GM18502 (cell line): ENCODE measurements at regions not wholly inside any gene's neighbourhood (a gene's known extent, or its start where the extent isn't known, plus 50 kb on each side); places are given as distances from the start of the nearest gene placed in this dataset.
"Not testable (repeated sequence)": the region's sequence is repeated elsewhere in the genome, so short reads cannot be mapped to it uniquely, and the experiment has no call there.

Source experiments
- ATAC-seq: cut with Tn5 transposase; IDR thresholded peaks from one replicate; pipeline ENCODE4 v1.9.1; 2021; ENCODE audit warnings: mild to moderate bottlenecking; ENCODE audit not compliant: unreplicated experiment, poor library complexity

DNA sequence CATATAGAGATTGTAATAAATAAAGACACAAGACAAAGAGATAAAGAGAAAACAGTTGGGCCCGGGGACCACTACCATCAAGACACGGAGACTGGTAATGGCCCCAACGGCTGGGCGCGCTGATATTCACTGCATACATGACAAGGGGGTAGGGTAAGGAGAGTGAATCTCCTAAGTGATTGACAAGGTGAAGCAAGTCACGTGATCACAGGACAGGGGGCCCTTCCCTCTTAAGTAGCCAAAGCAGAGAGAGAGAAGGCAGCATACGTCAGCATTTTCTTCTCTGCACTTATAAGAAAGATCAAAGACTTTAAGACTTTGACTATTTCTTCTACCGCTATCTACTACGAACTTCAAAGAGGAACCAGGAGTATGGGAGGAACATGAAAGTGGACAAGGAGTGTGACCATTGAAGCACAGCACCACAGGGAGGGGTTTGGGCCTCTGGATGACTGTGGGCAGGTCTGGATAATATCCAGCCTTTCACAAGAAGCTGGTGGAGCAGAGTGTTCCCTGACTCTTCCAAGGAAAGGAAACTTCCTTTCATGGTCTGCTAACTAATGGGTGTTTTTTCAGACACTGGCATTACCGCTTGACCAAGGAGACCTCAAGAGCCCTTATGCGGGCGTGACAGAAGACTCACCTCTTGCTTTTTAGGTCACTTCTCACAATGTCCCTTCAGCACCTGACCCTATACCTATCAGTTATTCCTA, 75.6 kb downstream of the MRPL39 start:
- not testable (repeated sequence) for ATAC-seq

DNA sequence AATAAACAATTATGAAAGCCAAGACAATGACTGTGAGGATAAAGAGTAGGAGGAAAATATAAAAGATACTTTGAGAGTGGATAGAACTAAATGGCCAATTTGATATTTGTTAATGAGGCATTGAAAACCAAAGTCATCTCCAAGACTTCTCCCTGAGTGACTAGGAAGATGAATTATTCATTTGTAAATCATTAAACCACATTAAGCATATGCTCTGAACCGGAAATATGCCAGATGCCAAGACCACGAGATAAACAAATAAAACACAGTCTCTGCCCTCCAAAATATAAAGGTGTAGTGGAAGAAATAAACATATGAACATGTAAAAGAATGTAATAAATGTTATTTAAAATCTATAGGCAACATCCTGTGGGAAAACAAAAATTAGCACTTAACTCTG, 78.8 kb downstream of the MRPL39 start:
- no peak for ATAC-seq

DNA sequence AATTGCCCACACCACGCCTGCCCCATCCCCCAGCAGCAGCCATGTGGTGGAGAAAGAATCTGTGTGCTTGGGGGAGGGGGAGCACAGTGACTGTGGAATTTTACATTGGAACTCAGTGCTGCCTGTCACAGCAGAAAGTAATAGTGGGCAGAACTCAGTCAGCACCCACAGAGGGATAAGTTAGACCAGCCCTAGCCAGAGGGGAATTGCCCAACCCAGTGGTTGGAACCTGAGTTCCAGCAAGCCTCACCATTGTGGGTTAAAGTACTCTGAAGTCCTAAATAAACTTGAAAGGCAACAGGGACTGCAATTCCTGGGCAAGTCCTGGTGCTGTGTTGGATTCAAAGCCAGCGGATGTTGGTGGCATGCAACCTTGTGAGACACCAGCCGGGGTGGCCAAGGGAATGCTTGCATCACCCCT, 88.8 kb downstream of the MRPL39 start:
- no peak for ATAC-seq

DNA sequence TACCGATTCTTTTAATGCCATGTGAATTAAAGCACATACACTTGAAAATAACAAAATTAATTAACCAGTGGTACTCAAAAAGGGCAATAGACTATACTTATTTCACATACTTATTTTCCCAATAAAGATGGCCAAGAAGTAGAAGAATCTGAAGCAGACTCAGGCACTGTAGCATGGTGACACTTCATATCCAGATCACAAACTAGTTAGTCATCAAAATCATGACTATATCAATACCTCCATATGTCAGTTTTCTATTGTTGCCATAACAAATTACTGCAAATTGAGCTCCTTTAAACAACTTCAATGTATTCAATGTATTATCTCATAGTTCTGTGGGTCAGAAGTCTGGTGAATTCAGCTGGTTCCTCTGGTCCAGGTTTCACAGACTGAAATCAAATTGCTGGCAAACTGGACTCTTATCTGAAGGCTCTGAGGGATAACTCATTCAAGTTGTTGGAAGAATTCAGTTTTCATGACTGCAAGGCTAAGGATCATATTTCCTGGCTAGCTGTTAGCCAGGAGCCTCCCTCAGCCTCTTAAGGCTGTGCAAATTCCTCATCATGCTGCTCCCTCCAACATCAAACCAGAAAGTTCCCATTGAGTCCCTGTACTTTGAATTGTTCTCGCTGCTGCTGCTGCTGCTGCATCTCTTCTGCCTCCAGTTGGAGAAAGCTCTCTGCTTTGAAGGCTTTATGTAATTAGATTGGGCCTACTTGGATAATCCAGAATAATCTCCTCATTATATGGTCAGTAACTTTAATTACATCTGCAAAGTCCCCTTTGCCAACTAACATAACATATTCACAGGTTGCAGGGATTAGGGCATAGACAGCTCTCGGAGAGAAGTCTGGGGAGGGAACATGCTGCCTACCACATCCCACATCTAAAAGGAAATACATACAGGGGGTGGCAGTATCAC, 91.5 kb downstream of the MRPL39 start:
- ATAC-seq: no peak

DNA sequence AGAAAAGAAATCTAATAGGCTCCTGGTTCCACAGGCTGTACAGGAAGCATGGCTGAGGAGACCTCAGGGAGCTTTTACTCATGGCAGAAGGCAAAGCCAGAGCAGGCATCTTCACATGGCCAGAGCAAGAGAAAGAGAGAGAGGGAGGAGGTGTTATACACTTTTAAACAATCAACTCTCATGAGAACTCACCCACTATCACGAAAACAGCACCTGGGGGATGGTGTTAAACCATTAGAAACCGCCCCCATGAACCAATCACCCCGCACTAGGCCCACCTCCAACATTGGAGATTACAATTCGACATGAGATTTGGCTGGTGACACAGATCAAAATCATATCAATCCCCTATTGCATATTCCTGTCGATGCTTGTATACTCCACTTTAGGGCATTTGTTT, 93.5 kb downstream of the MRPL39 start:
- no peak for ATAC-seq

DNA sequence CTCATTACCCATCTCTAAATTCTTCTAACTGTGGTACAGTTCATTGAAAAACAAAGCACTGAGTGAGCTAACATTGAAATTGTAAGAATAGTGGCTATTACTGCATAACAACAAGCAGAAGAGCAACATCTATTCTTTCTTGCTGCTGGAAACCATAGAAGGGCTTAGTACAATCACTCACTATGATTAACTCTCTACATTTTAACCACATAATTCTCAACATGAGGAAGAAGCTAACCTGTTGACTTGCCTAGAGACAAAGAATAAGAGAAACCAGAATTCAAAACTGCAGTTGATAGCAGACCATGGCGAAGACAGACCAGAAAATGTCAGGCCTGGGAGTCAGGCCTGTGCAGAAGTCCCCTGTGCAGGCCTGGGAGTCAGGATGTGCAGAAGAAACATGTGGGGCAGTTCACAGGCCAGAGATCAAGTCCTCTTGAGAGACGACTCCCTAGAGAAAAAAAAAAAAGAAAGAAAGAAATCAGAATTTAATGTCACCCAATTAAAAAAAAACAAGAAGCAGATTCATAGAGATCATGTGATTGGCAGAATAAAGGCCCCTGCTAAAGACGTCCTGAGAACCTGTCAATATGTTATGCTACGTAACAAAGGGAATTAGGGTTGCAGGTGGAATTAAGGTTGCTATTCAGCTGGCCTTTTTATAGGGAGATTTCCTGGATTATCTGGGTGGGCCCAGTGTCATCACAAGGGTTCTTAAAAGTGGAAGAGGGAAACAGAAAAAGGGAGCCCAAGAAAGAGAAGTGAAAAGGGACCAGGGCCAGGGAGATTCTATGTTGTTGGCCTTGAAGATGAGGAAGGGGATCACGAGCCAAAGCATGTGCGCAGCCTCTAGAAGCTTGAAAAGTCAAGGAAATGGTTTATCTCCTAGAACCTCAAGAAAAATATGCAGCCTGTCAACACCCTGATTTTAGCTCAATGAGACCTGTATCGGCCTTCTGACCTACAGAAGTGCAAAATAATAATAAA, 94.9 kb downstream of the MRPL39 start:
- ATAC-seq: no peak

DNA sequence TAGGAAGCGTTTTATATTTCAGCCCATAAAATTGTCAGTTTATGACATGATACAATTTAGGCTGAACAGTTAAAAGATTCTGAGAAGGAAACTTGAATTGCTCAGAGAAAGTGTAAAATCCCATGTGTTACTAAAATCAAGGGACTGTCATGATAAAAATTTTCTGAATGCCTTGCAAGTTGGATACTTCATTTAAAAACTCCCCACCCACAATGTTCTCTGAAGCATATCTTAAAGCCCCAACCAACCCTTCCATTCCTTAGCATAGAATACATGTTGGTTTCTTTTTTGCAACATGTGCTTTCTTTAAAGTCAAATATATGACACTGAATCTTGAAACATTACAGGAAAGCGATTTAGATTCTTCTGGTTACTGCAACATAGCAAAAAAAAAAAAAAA, 97.4 kb downstream of the MRPL39 start:
- peak; percentile 56 for ATAC-seq

DNA sequence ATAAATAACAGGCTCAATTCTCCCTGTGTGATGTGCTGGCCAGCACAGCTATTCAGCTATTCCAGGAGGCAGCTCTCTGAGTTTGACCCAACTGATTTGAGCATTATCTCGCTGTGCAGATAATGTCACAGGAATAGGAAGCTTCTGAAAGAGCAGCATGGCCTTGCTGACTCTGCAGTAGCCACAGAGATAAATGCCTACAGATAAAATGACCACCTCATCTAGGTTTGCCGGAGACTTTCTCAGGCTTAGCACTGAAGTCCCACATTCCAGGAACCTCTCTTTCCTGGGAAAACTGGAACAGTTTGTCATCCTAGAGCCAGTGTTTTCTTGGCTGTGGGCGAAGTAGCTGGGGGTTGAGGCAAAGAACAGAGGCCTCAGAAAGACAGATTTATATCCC, 98.9 kb downstream of the MRPL39 start:
- ATAC-seq: no peak

DNA sequence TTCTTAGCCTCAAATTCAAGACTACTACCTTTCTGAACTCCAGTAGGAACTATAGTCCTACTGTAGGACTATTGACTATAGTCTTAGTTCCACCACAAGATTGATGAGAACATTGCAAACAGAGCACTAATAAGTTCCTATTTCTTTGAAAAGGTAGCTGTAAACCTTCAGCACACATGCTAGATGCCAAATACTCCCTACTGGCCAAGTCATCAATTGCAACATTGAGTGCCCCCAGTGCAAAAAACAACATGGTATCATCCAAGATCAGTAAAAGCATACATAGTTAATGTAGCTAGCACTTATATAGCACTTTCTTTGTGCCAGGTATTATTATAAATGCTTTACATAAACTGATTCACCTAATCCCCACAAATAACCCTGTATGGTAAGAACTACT, 99.8 kb downstream of the MRPL39 start:
- ATAC-seq: peak; percentile 44

DNA sequence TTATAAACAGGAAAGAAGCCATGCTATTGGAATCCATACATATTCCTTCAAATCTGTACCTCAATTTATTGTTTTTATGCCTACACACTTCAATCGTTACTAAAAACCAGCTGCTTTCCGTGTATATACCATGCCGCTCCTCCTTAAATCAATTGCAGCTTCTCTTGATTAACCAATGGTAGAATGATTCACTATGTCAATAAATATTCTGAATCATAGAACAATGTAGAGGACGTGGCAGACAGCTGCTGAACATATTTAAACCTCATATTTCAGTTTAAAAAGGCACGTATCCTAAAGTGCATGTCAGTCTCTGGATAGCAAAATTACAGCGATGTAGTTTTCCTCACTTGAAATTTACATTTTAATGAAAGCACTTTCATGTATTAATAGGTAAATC, 100.4 kb downstream of the MRPL39 start:
- ATAC-seq: no peak

DNA sequence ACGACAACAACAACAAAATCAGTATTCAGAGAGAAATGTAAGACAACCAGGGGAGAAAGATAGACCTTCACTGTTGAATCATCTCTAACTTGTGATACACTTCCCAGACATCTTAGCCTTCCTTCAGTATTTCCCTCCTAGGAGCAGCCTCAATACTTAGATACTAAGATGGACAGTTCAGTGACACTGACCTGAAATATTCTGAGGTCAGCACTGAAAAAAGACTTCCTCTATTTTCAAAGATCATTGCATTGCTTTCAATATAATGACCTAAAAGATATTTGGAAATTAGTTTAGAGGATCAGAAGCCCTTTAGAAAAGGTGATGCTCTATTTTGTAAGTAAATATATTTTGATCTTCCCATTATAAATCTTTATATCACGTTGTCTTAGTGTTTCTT, 101.0 kb downstream of the MRPL39 start:
- ATAC-seq: no peak

DNA sequence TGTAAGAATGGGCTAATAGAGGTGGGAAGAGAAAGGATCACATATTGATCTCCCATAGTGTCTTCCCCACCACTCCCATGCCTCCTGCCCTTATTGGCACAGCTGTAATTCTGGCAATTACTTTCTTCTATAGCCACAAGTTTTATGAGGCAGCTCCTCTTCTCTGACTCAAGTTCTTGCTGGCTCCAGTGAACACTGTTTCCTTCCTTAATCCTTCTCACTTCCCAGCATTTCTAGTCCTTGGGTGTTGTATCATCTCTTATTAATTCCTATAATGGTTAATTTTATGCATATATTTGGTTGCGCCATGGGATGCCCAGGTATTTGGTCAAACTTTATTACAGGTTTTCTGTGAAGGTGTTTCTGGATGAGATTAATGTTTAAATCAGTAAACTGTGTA, 103.3 kb downstream of the MRPL39 start:
- no peak for ATAC-seq

DNA sequence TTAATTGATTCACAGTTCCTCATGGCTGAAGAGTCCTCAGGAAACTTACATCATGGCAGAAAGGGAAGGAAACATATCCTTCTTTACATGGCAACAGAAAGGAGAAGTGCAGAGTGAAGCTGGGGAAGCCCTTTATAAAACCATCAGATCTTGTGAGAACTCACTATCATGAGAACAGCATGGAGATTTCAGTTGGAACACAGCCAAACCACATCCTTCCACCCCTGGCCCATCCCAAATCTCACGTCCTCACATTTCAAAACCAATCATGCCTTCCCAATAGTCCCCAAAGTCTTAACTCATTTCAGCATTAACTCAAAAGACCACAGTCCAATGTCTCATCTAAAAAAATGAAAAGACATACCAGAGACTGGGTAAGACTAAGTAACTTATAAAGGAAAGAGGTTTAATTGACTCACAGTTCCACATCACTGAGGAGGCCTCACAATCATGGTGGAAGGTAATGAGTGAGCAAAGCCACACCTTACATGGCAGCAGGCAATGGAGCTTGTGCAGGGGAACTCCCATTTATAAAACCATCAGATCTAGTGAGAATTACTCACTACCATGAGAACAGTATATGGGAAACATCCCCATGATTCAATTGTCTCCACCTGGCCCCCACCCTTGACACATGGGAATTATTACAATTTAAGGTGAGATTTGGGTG, 105.2 kb downstream of the MRPL39 start:
- peak; percentile 63 for ATAC-seq

DNA sequence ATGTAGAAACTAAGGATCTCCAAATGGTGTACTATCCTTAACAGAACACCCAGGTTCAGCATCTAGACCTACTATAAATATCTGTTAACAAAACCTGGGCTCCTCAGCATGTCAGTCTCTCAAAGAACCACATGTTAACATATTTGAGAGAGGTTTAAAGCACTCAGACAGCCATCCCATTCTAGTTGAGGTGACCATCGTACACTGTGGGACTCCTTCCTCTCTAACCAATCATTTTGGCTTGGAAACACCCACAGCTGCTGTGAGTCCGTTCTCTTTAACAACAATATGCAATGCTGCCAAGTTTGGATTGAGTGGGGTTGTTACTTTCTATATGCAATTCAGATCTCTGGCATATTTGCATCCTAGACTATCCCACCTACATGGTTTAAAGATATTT, 105.8 kb downstream of the MRPL39 start:
- ATAC-seq: peak; percentile 15

DNA sequence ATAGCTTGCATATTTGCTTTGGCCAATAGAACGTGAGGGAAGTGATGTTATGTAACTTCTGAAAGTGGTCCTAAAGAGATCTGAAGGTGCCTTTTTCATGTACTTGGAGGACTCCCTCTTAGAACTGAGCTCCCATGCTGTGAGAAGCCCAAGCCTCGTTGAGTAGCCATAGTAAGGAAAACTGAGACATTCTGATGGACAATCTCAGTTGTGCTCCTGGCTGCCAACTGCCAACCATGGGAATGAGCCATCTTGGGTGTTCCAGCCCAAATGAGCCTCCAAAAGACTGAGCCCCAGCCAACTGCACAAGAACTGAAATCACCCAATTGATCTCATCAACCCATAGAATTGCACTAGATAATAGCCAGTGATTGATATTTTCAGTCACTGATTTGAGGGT, 106.7 kb downstream of the MRPL39 start:
- ATAC-seq: no peak

DNA sequence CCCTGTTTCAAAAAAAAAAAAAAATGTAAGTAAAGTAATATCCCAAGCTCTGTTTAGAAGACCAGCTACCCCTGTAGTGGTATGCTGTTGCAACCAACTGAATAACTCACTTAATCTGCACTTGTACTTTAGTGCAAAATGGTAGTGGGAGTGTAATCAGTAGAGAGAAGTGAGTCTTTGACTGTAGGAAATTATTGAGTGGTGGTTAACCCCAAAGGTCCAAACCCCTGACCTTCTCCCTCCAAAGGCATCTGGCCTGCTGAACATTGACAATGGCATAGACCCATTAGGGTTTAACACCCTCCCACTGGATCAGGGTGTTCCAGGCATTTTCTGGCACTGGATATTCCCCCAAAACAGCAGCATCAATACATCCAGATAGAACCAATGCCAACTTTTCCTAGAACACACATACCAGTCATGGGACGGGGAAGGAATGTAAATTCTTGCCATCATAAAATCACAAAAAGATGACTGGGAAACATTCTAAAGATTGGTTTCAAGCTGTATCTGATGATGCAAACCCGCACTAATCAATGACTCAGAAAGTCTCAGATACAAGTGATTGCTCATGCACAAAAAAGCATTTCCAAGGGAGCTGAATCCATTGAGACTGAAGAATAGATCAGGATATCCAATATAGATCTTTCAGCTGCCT, 110.3 kb downstream of the MRPL39 start:
- ATAC-seq: no peak

DNA sequence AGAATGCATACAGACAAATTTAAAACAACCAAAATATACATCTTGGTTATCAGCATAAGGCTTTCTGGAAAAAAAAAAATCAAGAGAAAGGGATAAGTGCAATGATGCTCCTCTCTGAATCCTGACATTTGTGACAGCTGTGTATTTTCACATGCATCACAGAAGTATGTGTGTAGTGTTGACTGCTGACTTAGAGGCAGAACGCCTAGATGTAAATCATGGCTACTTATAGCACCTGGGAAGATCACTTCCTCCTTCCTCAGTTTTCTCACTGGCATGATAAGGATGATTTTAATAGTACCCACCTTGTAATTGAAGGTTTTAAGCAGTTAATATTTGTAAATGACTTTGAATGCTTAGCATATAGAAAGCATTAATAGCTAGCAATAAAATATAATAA, 112.5 kb downstream of the MRPL39 start:
- peak; percentile 64 for ATAC-seq

DNA sequence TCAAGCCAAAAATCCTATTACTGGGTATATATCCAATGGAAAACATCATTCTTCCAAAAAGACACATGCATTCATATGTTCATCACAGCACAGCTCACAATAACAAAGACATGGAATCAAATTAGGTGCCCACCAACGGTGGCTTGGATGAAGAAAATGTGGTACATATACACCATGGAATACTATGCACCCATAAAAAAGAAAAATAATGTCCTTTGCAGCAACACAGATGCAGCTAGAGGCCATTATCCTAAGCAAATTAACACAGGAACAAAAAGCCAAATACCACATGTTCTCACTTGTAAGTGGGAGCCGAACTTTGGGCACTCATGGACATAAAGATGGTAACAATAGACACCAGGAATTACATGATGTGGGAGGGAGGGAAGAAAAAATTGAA, 113.6 kb downstream of the MRPL39 start:
- no peak for ATAC-seq

DNA sequence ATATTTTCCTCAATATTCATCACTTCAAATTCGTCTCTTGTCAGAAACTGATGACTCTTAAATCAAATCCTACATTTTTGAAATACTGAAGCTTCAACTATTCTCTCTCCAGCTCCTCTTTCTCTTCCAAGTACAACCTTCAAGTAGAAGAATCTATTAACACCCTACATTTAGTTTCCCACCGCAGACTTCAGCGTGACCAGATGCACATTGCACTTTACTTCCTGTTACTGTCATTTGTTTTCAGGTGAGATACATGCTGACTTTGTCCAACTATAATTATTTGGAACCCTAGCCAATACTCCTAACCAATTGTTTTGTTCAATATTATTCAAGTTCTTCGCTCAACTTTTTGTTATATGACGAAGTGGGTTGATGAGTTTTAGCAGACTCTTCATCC, 116.0 kb downstream of the MRPL39 start:
- no peak for ATAC-seq
